Left lung (tissue), 4 donors: ENCODE measurements at regions not wholly inside any gene's neighbourhood (a gene's known extent, or its start where the extent isn't known, plus 50 kb on each side); places are given as distances from the start of the nearest gene placed in this dataset.
"Not testable (repeated sequence)": the region's sequence is repeated elsewhere in the genome, so short reads cannot be mapped to it uniquely, and the experiment has no call there.

ENCODE experiments used
- ATAC-seq: fragments of 200-7000 bp; cut with Tn5 transposase; one replicate; pipeline ENCODE4 v1.9.1; 2020; ENCODE audit warnings: moderate library complexity
- DNase-seq, 4 donors: peaks; one replicate each; pipeline ENCODE4 v3.0.0-alpha.2; 2013 to 2020
- H3K27ac ChIP-seq, 2 donors: fragments of 200-600 bp; sonication (generic) in 1 of 2; one replicate each; pipeline versions ENCODE4 v1.5.0 to v1.8.0; 2020 to 2021
- H3K27me3 ChIP-seq, 2 donors: fragments of 200-600 bp; sonication (generic) in 1 of 2; one replicate each; pipeline versions ENCODE4 v1.5.0 to v1.8.0; 2020 to 2021
- H3K36me3 ChIP-seq, 2 donors: fragments of 200-600 bp; sonication (generic) in 1 of 2; one replicate each; pipeline versions ENCODE4 v1.5.0 to v1.8.0; 2020 to 2021
- H3K4me1 ChIP-seq, 2 donors: fragments of 200-600 bp; one replicate each; pipeline ENCODE4 v1.8.0; 2021
- H3K4me3 ChIP-seq, 2 donors: fragments of 200-600 bp; sonication (generic) in 1 of 2; one replicate each; pipeline versions ENCODE4 v1.5.0 to v1.8.0; 2020 to 2021; ENCODE audit warnings: mild to moderate bottlenecking in 1 of 2
- H3K9me3 ChIP-seq, 2 donors: fragments of 200-600 bp; sonication (generic) in 1 of 2; one replicate each; pipeline versions ENCODE4 v1.5.0 to v1.8.0; 2020 to 2021
- CTCF ChIP-seq, 2 donors: fragments of 200-600 bp; sonication (generic) in 1 of 2; IDR thresholded peaks; one replicate each; pipeline versions ENCODE4 v1.5.0 to v1.8.0; 2021; ENCODE audit warnings: antibody characterized with exemption in 2 of 2
- intact Hi-C, 2 donors: fragments of 100-400 bp; cut with DNase I; formaldehyde crosslinking; loops; one replicate each; pipeline versions ENCODE4 v1.11.2 to v1.14.2; 2022
- donor health status: DM: no; HTN: yes; CAD: no.
- donor health status: DM: no; HTN: no; CAD: no.

GRCh38 chr4:64698171-64698570, 288.9 kb upstream of the TECRL start:
- intact Hi-C loops = no loop called here
- no peaks in the 10 kb centered on the region for H3K27me3 ChIP-seq

GRCh38 chr4:64682946-64683345, 273.7 kb upstream of the TECRL start:
- no peak for TF ChIP-seq CTCF (IDR thresholded peaks at IDR 0.05)
- Histone ChIP-seq H3K27ac (no peak overlapping the region), H3K36me3 (no peaks in the 10 kb centered on the region), H3K4me1 (no peaks in the 10 kb centered on the region), H3K4me3 (no peak overlapping the region), H3K27me3 (no peaks in the 10 kb centered on the region), H3K9me3 (peaks cover 0 to 15% of the 10 kb centered on the region in 2 donors)
- intact Hi-C loops = no loop called here
- ATAC-seq (no peak), DNase-seq (no peak)

More at GRCh38 chr4:64698171-64698570, 288.9 kb upstream of the TECRL start:
- ATAC-seq = no peak
- H3K4me3 ChIP-seq = no peak overlapping the region
- H3K36me3 ChIP-seq = no peaks in the 10 kb centered on the region
- H3K9me3 ChIP-seq = peaks cover 0 to 2% of the 10 kb centered on the region in 2 donors
- TF ChIP-seq CTCF (IDR thresholded peaks at IDR 0.05) = no peak
- H3K27ac ChIP-seq = no peak overlapping the region
- no peaks in the 10 kb centered on the region for H3K4me1 ChIP-seq
- DNase-seq = no peak

- no peaks in the 10 kb centered on the region for H3K36me3 ChIP-seq
- no peak for DNase-seq
- H3K27me3 ChIP-seq = no peaks in the 10 kb centered on the region
- no peak overlapping the region for H3K27ac ChIP-seq
- H3K4me1 ChIP-seq = no peaks in the 10 kb centered on the region
- no peak overlapping the region for H3K4me3 ChIP-seq
- ATAC-seq = no peak
- intact Hi-C loops = no loop called here
- H3K9me3 ChIP-seq = peaks cover 0 to 10% of the 10 kb centered on the region in 2 donors
- no peak for TF ChIP-seq CTCF (IDR thresholded peaks at IDR 0.05)
These were observed 273.2 kb upstream of the TECRL start for GRCh38 chr4:64682481-64682880.

- H3K27ac ChIP-seq, H3K4me1 ChIP-seq, intact Hi-C loops, H3K27me3 ChIP-seq, ATAC-seq, H3K36me3 ChIP-seq, DNase-seq, H3K4me3 ChIP-seq: not testable (repeated sequence)
- peaks cover 0 to 15% of the 10 kb centered on the region in 2 donors for H3K9me3 ChIP-seq
These were observed 263.9 kb upstream of the TECRL start for GRCh38 chr4:64673121-64673520.

- Histone ChIP-seq H3K27me3 (no peaks in the 10 kb centered on the region), H3K36me3 (no peaks in the 10 kb centered on the region), H3K9me3 (peaks cover 0 to 12% of the 10 kb centered on the region in 2 donors), H3K4me3 (no peak overlapping the region), H3K4me1 (no peaks in the 10 kb centered on the region), H3K27ac (no peak overlapping the region)
- intact Hi-C loops = no loop called here
- no peak for TF ChIP-seq CTCF (IDR thresholded peaks at IDR 0.05)
- ATAC-seq (no peak), DNase-seq (peak in 1 of 4 donors; percentile 20)
These were observed 261.4 kb upstream of the TECRL start for GRCh38 chr4:64670647-64671046.

- ATAC-seq (no peak), DNase-seq (no peak)
- TF ChIP-seq CTCF (IDR thresholded peaks at IDR 0.05) = no peak
- Histone ChIP-seq H3K4me1 (no peaks in the 10 kb centered on the region), H3K4me3 (no peak overlapping the region), H3K36me3 (no peaks in the 10 kb centered on the region), H3K27ac (no peak overlapping the region), H3K27me3 (no peaks in the 10 kb centered on the region), H3K9me3 (no peaks in the 10 kb centered on the region)
- intact Hi-C loops = no loop called here
These were observed 234.6 kb upstream of the TECRL start for GRCh38 chr4:64643841-64644240.
